HCT116 (cell line): ENCODE measurements at regions not wholly inside any gene's neighbourhood (a gene's known extent, or its start where the extent isn't known, plus 50 kb on each side); places are given as distances from the start of the nearest gene placed in this dataset.

ENCODE experiments used
- ATAC-seq: fragments of 200-7000 bp; cut with Tn5 transposase; 2 replicates; pipeline ENCODE4 v1.9.1; 2020; ENCODE audit warnings: mild to moderate bottlenecking, moderate library complexity
- BruUV-seq: library from RNA; stranded (reverse); fragments of 400-500 nt; replicated peaks from 2 replicates; lab custom pipeline; 2021; lab: Mats Ljungman, UMichigan
- CTCF ChIA-PET: fragments of 300-600 bp; sonication (Branson Sonifier 250); formaldehyde crosslinking; loops from one replicate; lab custom pipeline; 2021; ENCODE audit warnings: antibody characterized with exemption; lab: Charles Lee
- POLR2A ChIA-PET: fragments of 300-600, 350-600 bp; sonication (Branson Sonifier 250); formaldehyde crosslinking; loops from one replicate; lab custom pipeline; 2021; ENCODE audit warnings: antibody characterized with exemption; lab: Charles Lee
- RAD21 ChIA-PET, 2 experiments: fragments of 300-600 bp; sonication (Branson Sonifier 250); formaldehyde crosslinking; loops; one replicate each; lab custom pipeline; 2023; ENCODE audit warnings: low total read pairs in 2 of 2; ENCODE audit not compliant: uncharacterized antibody in 2 of 2, unreplicated experiment in 2 of 2, low non-redundant PET in 1 of 2; lab: Charles Lee
- DNase-seq: peaks from one replicate; pipeline ENCODE4 v3.0.0-alpha.2; 2010; ENCODE audit warnings: low read depth, low spot score
- H2AFZ ChIP-seq: fragments of 200-600 bp; shearing (Covaris generic), sonication (generic); 2 replicates; pipeline ENCODE4 v1.6.1; 2017; ENCODE audit warnings: low read depth, mixed run types, mixed read lengths, antibody characterized with exemption, low read length; ENCODE audit not compliant: poor library complexity, severe bottlenecking
- H3K27ac ChIP-seq: 2 replicates; pipeline ENCODE4 v1.5.1; 2012; ENCODE audit warnings: low read depth, low read length
- H3K27me3 ChIP-seq: fragments of 200-600 bp; sonication (generic); 2 replicates; pipeline ENCODE4 v1.6.1; 2016; ENCODE audit warnings: mixed run types, low read length, mixed read lengths; ENCODE audit not compliant: insufficient read depth
- H3K36me3 ChIP-seq, 2 experiments: fragments of 200-500 bp in 1 of 2; fragments of 200-600 bp in 1 of 2; sonication (Bioruptor generic) in 1 of 2; sonication (generic) in 1 of 2; 2 replicates each; pipeline versions ENCODE4 v1.5.1 to v1.6.1; 2014 to 2016; ENCODE audit warnings: low read length in 2 of 2, inconsistent platforms in 1 of 2, mixed read lengths in 1 of 2, mixed run types in 1 of 2; ENCODE audit not compliant: insufficient read depth in 2 of 2, control insufficient read depth in 1 of 2
- H3K4me1 ChIP-seq, 2 experiments: fragments of 200-600 bp in 1 of 2; sonication (generic) in 1 of 2; 2 replicates each; pipeline versions ENCODE4 v1.5.1 to v1.6.1; 2012 to 2017; ENCODE audit warnings: low read length in 2 of 2, inconsistent platforms in 1 of 2, mild to moderate bottlenecking in 1 of 2, mixed read lengths in 1 of 2, mixed run types in 1 of 2, moderate library complexity in 1 of 2; ENCODE audit not compliant: insufficient read depth in 2 of 2, control insufficient read depth in 1 of 2
- H3K4me2 ChIP-seq: fragments of 200-600 bp; sonication (generic); 2 replicates; pipeline ENCODE4 v1.6.1; 2017; ENCODE audit warnings: mixed run types, low read length, mixed read lengths
- H3K4me3 ChIP-seq, 2 experiments: fragments of 200-600 bp in 1 of 2; sonication (generic) in 1 of 2; replicated peaks in 1 of 2; 2 replicates each; pipeline ENCODE4 v1.5.1; 2011 to 2016; ENCODE audit warnings: low read length in 2 of 2, control low read depth in 1 of 2, low read depth in 1 of 2, mild to moderate bottlenecking in 1 of 2, mixed read lengths in 1 of 2, mixed run types in 1 of 2
- H3K79me2 ChIP-seq: fragments of 200-600 bp; sonication (generic); 2 replicates; pipeline ENCODE4 v1.6.1; 2017; ENCODE audit warnings: mild to moderate bottlenecking, mixed run types, low read length, moderate library complexity, mixed read lengths; ENCODE audit not compliant: insufficient read depth
- H3K9ac ChIP-seq: fragments of 200-600 bp; sonication (generic); 2 replicates; pipeline ENCODE4 v1.6.1; 2016; ENCODE audit warnings: low read length, mixed read lengths
- H3K9me2 ChIP-seq: fragments of 200-600 bp; sonication (generic), shearing (Covaris generic); 2 replicates; pipeline ENCODE4 v1.6.1; 2017; ENCODE audit warnings: mixed run types, mild to moderate bottlenecking, moderate library complexity; ENCODE audit not compliant: insufficient read depth
- H3K9me3 ChIP-seq, 2 experiments: fragments of 200-500 bp in 1 of 2; fragments of 200-600 bp in 1 of 2; sonication (Bioruptor generic) in 1 of 2; sonication (generic) in 1 of 2; 2 replicates each; pipeline ENCODE4 v1.6.1; 2014 to 2017; ENCODE audit warnings: low read length in 2 of 2, mixed read lengths in 2 of 2, inconsistent platforms in 1 of 2, low read depth in 1 of 2, mild to moderate bottlenecking in 1 of 2, mixed run types in 1 of 2, moderate library complexity in 1 of 2; ENCODE audit not compliant: control insufficient read depth in 1 of 2, insufficient read depth in 1 of 2
- H4K20me1 ChIP-seq: fragments of 200-600 bp; sonication (generic), shearing (Covaris generic); 2 replicates; pipeline ENCODE4 v1.6.1; 2017; ENCODE audit warnings: mixed run types, mild to moderate bottlenecking, moderate library complexity; ENCODE audit not compliant: insufficient read depth
- ATF3 ChIP-seq: IDR thresholded peaks from 2 replicates; pipeline ENCODE4 v1.6.1; 2012
- CBX3 ChIP-seq: IDR thresholded peaks from 2 replicates; pipeline ENCODE4 v1.6.1; 2012; ENCODE audit warnings: low read depth
- CEBPB ChIP-seq: IDR thresholded peaks from 2 replicates; pipeline ENCODE4 v1.6.1; 2012; ENCODE audit warnings: low read depth
- CTCF ChIP-seq, 3 experiments: fragments of 200-600 bp in 1 of 3; sonication (generic) in 1 of 3; IDR thresholded peaks in 2 of 3; conservative IDR thresholded peaks in 1 of 3; 2 replicates each; pipeline ENCODE4 v1.5.1; 2012 to 2017; ENCODE audit warnings: low read depth in 2 of 3, low read length in 2 of 3, antibody characterized with exemption in 1 of 3, borderline replicate concordance in 1 of 3, control low read depth in 1 of 3, mild to moderate bottlenecking in 1 of 3, mixed read lengths in 1 of 3, mixed run types in 1 of 3, moderate library complexity in 1 of 3; ENCODE audit not compliant: insufficient read depth in 1 of 3
- ELF1 ChIP-seq: IDR thresholded peaks from 2 replicates; pipeline ENCODE4 v1.6.1; 2012; ENCODE audit warnings: low read depth, borderline replicate concordance
- EZH2phosphoT487 ChIP-seq: fragments of 200-600 bp; IDR thresholded peaks from 2 replicates; pipeline ENCODE4 v1.6.1; 2018; ENCODE audit warnings: antibody characterized with exemption, borderline replicate concordance
- JUND ChIP-seq: IDR thresholded peaks from 2 replicates; pipeline ENCODE4 v1.6.1; 2012
- POLR2AphosphoS5 ChIP-seq: IDR thresholded peaks from 2 replicates; pipeline ENCODE4 v1.6.1; 2011; ENCODE audit warnings: mild to moderate bottlenecking, low read depth, low read length, moderate library complexity
- REST ChIP-seq: IDR thresholded peaks from 2 replicates; pipeline ENCODE4 v1.6.1; 2012; ENCODE audit warnings: low read depth
- SIN3A ChIP-seq: IDR thresholded peaks from 2 replicates; pipeline ENCODE4 v1.6.1; 2012; ENCODE audit warnings: low read depth
- SRF ChIP-seq: IDR thresholded peaks from 2 replicates; pipeline ENCODE4 v1.6.1; 2012; ENCODE audit warnings: low read depth
- TCF7L2 ChIP-seq: IDR thresholded peaks from 2 replicates; pipeline ENCODE4 v1.7.0; 2011; ENCODE audit warnings: borderline replicate concordance, inconsistent platforms; ENCODE audit not compliant: insufficient read depth, insufficient read length; ENCODE audit errors: extremely low read depth
- YY1 ChIP-seq: IDR thresholded peaks from 2 replicates; pipeline ENCODE4 v1.6.1; 2011; ENCODE audit warnings: low read length, low read depth, moderate library complexity, mild to moderate bottlenecking; ENCODE audit not compliant: insufficient replicate concordance; ENCODE audit errors: extremely low read depth
- ZBTB33 ChIP-seq: IDR thresholded peaks from 2 replicates; pipeline ENCODE4 v1.6.1; 2011; ENCODE audit warnings: mild to moderate bottlenecking, low read length, moderate library complexity; ENCODE audit not compliant: insufficient replicate concordance; ENCODE audit errors: extremely low read depth
- ZNF274 ChIP-seq: fragments of 200-500 bp; sonication (Bioruptor generic); IDR thresholded peaks from 2 replicates; pipeline ENCODE4 v1.6.1; 2014; ENCODE audit warnings: mild to moderate bottlenecking, low read depth, low read length, inconsistent platforms
- intact Hi-C: fragments of 100-400 bp; cut with micrococcal nuclease; formaldehyde crosslinking; loops from 2 replicates; pipeline ENCODE4 v1.10.0; 2022

GRCh38 chr16:79931721-79932120 is 331.2 kb upstream of the MAF start:
- H3K27ac ChIP-seq: no peak overlapping the region
- no peaks in the 10 kb centered on the region for H4K20me1 ChIP-seq
- H3K36me3 ChIP-seq: no peaks in the 10 kb centered on the region
- ChIA-PET POLR2A (no interaction called here), RAD21 (no interaction called here), CTCF (no interaction called here)
- no peak overlapping the region for H2AFZ ChIP-seq
- DNase-seq (no peak), ATAC-seq (no peak)
- H3K4me3 ChIP-seq: no peak overlapping the region
- TF ChIP-seq YY1: no peak
- TF ChIP-seq REST: no peak
- TF ChIP-seq ELF1: no peak
- TF ChIP-seq CEBPB: no peak
- no peak for TF ChIP-seq JUND
- TF ChIP-seq SRF: no peak
- TF ChIP-seq EZH2phosphoT487: no peak
- no peak for TF ChIP-seq ATF3
- no peak for TF ChIP-seq CBX3
- no peak for TF ChIP-seq CTCF (IDR thresholded peaks at IDR 0.05 in 2 of 3, conservative IDR thresholded peaks at IDR 0.05 in 1 of 3; ENCODE audit: borderline replicate concordance in 1 of 3, insufficient read depth in 1 of 3, low read depth in 2 of 3, low read length in 2 of 3)
- no peak for TF ChIP-seq ZBTB33
- no peak for TF ChIP-seq SIN3A
- no peak for TF ChIP-seq ZNF274
- TF ChIP-seq POLR2AphosphoS5: no peak
- no peak for TF ChIP-seq TCF7L2
- H3K9ac ChIP-seq: no peak overlapping the region
- H3K9me2 ChIP-seq: no peaks in the 10 kb centered on the region
- H3K9me3 ChIP-seq: peaks cover 46 to 49% of the 10 kb centered on the region in 2 experiments; a peak in 2 of 4 replicates
- H3K4me1 ChIP-seq: no peaks in the 10 kb centered on the region
- H3K27me3 ChIP-seq: no peaks in the 10 kb centered on the region
- intact Hi-C loops: no loop called here
- no peaks in the 10 kb centered on the region for H3K79me2 ChIP-seq
- no peak overlapping the region for H3K4me2 ChIP-seq
- no TSS peak for BruUV-seq
